SU-DHL-6 (cell line): ENCODE measurements at regions not wholly inside any gene's neighbourhood (a gene's known extent, or its start where the extent isn't known, plus 50 kb on each side); places are given as distances from the start of the nearest gene placed in this dataset.

Experiments
- H2AFZ ChIP-seq: fragments of 200-600 bp; sonication (generic); 2 replicates; pipeline ENCODE4 v1.6.1; 2014; ENCODE audit warnings: low read depth, mild to moderate bottlenecking, moderate library complexity, mixed read lengths, antibody characterized with exemption, low read length; ENCODE audit not compliant: severe bottlenecking
- H3F3A ChIP-seq: fragments of 200-600 bp; shearing (Covaris generic); 2 replicates; pipeline ENCODE4 v1.6.0; 2016; ENCODE audit warnings: antibody characterized with exemption, mild to moderate bottlenecking; ENCODE audit not compliant: insufficient read depth
- H3K27ac ChIP-seq: fragments of 200-600 bp; sonication (generic); 2 replicates; pipeline ENCODE4 v1.5.1; 2016; ENCODE audit warnings: low read depth, mild to moderate bottlenecking, low read length, moderate library complexity, mixed read lengths
- H3K27me3 ChIP-seq: fragments of 200-600 bp; sonication (generic), shearing (Covaris generic); 2 replicates; pipeline ENCODE4 v1.6.0; 2014; ENCODE audit warnings: mild to moderate bottlenecking, low read length
- H3K36me3 ChIP-seq: fragments of 200-600 bp; sonication (generic); 2 replicates; pipeline ENCODE4 v1.6.1; 2014; ENCODE audit warnings: mild to moderate bottlenecking, low read length, mixed read lengths
- H3K4me2 ChIP-seq: fragments of 300-600, 200-600 bp; shearing (Covaris generic), sonication (generic); 2 replicates; pipeline ENCODE4 v1.6.0; 2014; ENCODE audit warnings: low read length, low read depth, mild to moderate bottlenecking; ENCODE audit not compliant: poor library complexity, severe bottlenecking
- H3K4me3 ChIP-seq: fragments of 200-600 bp; sonication (generic); 2 replicates; pipeline ENCODE4 v1.5.1; 2014; ENCODE audit warnings: antibody characterized with exemption, low read length, mild to moderate bottlenecking, mixed read lengths; ENCODE audit not compliant: insufficient read depth, poor library complexity, severe bottlenecking
- H3K79me2 ChIP-seq: fragments of 200-600 bp; sonication (generic); 2 replicates; pipeline ENCODE4 v1.6.1; 2014; ENCODE audit warnings: mild to moderate bottlenecking, low read length, moderate library complexity; ENCODE audit not compliant: insufficient read depth
- H3K9ac ChIP-seq: fragments of 200-600 bp; sonication (generic); 2 replicates; pipeline ENCODE4 v1.7.0; 2014; ENCODE audit warnings: mild to moderate bottlenecking, low read length
- H3K9me2 ChIP-seq: fragments of 200-600 bp; sonication (generic); replicated peaks from 2 replicates; pipeline ENCODE4 v1.6.1; 2014; ENCODE audit warnings: low read length; ENCODE audit not compliant: insufficient read depth
- H3K9me3 ChIP-seq: fragments of 200-600 bp; sonication (generic); 2 replicates; pipeline ENCODE4 v1.6.1; 2014; ENCODE audit warnings: low read length, mixed read lengths; ENCODE audit not compliant: insufficient read depth
- H4K20me1 ChIP-seq: fragments of 200-600 bp; sonication (generic); 2 replicates; pipeline ENCODE4 v1.6.1; 2014; ENCODE audit warnings: low read depth, mild to moderate bottlenecking, antibody characterized with exemption, low read length, moderate library complexity, mixed read lengths
- EZH2phosphoT487 ChIP-seq: fragments of 200-600 bp; sonication (generic), shearing (Covaris generic); conservative IDR thresholded peaks from 2 replicates; pipeline ENCODE4 v1.6.1; 2018; ENCODE audit warnings: mild to moderate bottlenecking, antibody characterized with exemption, low read length, moderate library complexity, mixed read lengths
- TF ChIP-seq, protein P1 (sequence below): fragments of 200-600 bp; sonication (generic); IDR thresholded peaks from one replicate; pipeline ENCODE4 v1.5.1; 2017; ENCODE audit warnings: antibody characterized with exemption, mild to moderate bottlenecking, low read length, moderate library complexity; ENCODE audit not compliant: insufficient read depth, poor library complexity, severe bottlenecking

DNA sequence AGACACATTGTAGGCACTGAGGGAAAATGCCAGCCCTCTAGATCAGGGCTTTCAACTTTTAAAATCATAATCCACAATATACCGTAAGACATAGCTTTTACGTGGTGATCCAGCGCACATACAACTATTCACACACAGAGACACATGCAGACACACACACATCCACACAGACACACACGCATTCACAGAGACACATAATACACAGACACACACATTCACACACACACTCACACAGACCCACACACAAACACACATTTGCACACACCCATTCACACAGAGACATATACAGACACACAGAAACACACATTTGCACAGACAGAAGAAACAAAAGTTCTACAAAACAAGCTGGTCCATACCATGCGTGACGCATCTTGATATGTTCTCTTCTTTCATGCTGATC is 244.5 kb downstream of the RHOU start:
- no peaks in the 10 kb centered on the region for H3K9me3 ChIP-seq
- no peaks in the 10 kb centered on the region for H3K27me3 ChIP-seq
- no peak overlapping the region for H3K9ac ChIP-seq
- H3K4me2 ChIP-seq: no peak overlapping the region
- H3K79me2 ChIP-seq: no peaks in the 10 kb centered on the region
- no peak for TF ChIP-seq EZH2phosphoT487
- TF ChIP-seq, protein P1, sequence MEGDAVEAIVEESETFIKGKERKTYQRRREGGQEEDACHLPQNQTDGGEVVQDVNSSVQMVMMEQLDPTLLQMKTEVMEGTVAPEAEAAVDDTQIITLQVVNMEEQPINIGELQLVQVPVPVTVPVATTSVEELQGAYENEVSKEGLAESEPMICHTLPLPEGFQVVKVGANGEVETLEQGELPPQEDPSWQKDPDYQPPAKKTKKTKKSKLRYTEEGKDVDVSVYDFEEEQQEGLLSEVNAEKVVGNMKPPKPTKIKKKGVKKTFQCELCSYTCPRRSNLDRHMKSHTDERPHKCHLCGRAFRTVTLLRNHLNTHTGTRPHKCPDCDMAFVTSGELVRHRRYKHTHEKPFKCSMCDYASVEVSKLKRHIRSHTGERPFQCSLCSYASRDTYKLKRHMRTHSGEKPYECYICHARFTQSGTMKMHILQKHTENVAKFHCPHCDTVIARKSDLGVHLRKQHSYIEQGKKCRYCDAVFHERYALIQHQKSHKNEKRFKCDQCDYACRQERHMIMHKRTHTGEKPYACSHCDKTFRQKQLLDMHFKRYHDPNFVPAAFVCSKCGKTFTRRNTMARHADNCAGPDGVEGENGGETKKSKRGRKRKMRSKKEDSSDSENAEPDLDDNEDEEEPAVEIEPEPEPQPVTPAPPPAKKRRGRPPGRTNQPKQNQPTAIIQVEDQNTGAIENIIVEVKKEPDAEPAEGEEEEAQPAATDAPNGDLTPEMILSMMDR: no peak
- no peak overlapping the region for H3K4me3 ChIP-seq
- no peaks in the 10 kb centered on the region for H4K20me1 ChIP-seq
- H3F3A ChIP-seq: no peaks in the 10 kb centered on the region
- no peak overlapping the region for H2AFZ ChIP-seq
- no peak overlapping the region for H3K27ac ChIP-seq
- no peaks in the 10 kb centered on the region for H3K36me3 ChIP-seq
- H3K9me2 ChIP-seq: no peaks in the 10 kb centered on the region

DNA sequence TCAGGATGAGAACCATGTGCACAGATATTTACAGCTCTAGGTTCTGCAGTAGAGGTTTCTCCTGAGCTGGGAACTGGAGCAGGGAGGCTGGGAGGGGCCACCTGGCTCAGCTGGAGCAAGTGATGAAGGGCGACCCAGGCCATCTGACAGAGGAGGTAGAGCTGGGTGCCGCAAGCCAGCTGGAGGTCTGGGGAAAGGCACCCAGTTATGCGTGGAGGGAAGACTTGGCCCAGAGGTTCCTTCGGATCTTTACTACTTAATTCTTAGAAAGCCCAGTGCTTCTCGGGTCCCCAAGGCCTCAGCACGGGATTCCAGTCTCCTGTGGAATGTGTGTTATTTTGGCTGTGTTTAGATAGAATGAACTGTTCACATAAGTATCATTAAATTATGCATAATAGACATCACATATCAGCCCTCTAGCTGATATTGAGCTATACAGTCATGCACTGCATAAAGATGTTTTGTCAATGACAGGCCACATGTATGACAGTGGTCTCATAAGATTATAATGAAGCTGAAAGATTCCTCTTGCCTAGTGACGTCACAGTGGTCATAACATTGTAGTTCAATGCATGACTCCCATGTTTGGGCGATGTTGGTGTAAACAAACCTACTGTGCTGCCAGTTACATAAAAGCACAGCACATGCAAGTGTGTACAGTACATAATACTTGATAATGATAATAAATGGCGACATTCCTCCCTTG is 245.1 kb downstream of the RHOU start:
- TF ChIP-seq, protein P1: no peak
- no peak for TF ChIP-seq EZH2phosphoT487
- no peaks in the 10 kb centered on the region for H4K20me1 ChIP-seq
- no peaks in the 10 kb centered on the region for H3K36me3 ChIP-seq
- H3K9me3 ChIP-seq: no peaks in the 10 kb centered on the region
- H3K27me3 ChIP-seq: no peaks in the 10 kb centered on the region
- no peaks in the 10 kb centered on the region for H3F3A ChIP-seq
- H2AFZ ChIP-seq: no peak overlapping the region
- no peaks in the 10 kb centered on the region for H3K9me2 ChIP-seq
- H3K9ac ChIP-seq: no peak overlapping the region
- H3K79me2 ChIP-seq: no peaks in the 10 kb centered on the region
- H3K4me2 ChIP-seq: no peak overlapping the region
- no peak overlapping the region for H3K4me3 ChIP-seq
- no peak overlapping the region for H3K27ac ChIP-seq

DNA sequence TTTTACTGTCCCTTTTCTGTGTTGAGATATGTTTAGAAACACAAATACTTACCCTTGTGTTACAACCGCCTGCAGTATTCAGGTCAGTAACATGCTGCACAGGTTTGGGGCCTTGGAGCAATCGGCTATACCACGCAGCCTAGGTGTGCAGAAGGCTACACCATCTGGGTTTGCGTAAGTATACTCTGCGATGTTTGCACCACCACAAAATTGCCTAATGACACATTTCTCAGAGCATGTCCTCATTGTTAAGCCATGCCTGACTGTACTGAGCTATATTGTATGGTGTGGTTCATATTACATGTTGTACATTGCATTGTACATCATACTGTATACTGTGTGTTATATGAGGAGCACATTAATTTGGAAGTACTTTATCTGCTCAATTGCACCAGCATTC is 247.4 kb downstream of the RHOU start:
- no peak overlapping the region for H3K4me3 ChIP-seq
- TF ChIP-seq EZH2phosphoT487: no peak
- TF ChIP-seq, protein P1: no peak

More for the DNA sequence above, 247.4 kb downstream of the RHOU start:
- Histone ChIP-seq H3K36me3 (no peaks in the 10 kb centered on the region), H3K9me3 (no peaks in the 10 kb centered on the region), H2AFZ (no peak overlapping the region), H3K27ac (no peak overlapping the region), H3K9ac (no peak overlapping the region), H3K27me3 (no peaks in the 10 kb centered on the region), H3K4me2 (no peak overlapping the region), H4K20me1 (no peaks in the 10 kb centered on the region), H3K9me2 (no peaks in the 10 kb centered on the region), H3K79me2 (no peaks in the 10 kb centered on the region), H3F3A (no peaks in the 10 kb centered on the region)
